NOMO-1 treated with DMSO at 0.1 percent for 48 hours (cell line): ENCODE measurements at regions not wholly inside any gene's neighbourhood (a gene's known extent, or its start where the extent isn't known, plus 50 kb on each side); places are given as distances from the start of the nearest gene placed in this dataset.

Experiments
- DNase-seq: peaks from one replicate; lab custom pipeline; 2025; ENCODE audit not compliant: unreplicated experiment; lab: John Stamatoyannopoulos, UW

DNA sequence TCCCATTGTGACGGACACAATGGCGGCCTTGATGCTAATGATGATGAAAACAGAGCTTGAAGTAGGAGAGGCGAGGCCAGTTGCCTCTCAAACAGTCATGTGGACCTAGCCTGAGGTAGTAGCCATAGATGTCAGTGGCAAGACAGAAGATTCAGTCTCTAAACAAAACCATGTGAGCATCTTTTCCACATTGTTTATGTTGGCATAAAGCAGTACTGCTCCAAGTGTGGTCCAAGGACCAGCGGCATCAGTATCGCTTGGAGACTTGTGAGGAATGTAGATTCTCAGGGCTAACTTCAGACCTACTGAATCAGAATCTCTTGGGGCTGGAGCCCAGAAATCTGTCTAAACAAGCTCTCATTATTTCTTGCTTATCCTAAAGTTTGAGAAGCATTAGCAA, 312.8 kb upstream of the JAG1 start:
- no peak for DNase-seq

DNA sequence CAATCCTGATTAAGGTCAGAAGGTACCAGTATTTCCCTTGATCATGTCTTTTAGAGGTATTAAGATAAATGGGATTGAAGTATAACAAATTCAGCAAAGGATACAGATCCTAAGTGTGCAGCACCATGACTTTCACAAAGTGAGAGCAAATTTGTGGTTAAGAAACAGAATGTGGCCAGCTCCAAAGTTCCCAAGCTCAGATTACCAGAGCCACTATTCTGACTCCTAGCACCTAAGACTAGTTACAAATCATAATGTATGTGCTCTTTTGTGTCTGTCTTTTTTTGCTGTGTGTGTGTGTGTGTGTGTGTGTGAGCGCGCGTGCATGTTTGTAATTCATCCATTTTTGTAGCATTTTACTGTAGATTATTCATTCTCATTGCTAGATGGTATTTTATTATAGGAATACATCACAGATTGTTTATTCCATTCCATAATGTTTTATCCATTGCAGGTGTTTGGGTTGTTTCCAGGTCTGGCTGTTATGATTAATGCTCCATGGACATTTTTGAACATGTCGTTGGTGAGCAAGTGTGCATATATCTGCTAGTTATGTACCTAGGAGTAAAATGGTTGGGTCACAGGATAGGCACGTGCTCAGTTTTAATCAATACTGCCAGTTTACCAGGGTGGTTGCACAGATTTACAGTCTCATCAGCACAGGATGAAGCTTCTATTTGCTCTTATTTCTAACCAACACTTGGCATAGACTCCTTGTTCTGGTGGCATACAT, 314.0 kb upstream of the JAG1 start:
- DNase-seq, result no peak

DNA sequence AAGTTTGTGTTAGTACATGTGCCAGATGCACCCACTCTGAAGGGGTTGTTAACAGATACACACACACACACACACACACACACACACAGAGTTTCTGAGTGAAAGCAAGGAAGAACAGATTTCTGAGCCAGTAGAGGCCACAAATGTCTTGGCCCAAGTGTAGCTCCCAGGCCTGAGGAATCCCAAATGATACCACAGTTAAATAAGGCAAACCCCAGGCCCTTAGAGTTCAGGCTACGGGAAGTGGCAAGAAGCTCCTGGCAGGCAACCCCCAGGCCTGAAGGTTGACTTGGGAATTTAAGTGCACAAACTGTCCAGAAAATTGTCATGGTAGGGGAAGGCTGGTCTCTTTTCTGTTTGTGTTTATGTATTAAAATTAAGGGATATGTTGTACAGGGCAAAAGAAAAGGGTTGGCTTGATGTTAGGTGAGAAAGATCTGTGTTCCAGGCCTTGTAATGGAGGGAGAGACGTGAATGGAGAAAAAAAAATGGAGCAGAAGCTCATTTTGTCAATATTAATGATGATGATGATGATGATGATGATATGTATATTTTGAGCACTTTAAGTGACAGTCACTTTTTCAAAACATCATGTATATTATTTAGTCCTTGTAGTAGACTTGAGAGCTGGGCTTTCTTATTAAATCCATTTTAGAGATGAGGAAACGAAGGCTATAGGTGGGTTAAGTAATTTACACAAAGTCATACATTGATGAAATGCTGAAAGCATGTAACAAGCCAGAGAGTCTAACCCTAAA, 317.0 kb upstream of the JAG1 start:
- DNase-seq, result no peak

DNA sequence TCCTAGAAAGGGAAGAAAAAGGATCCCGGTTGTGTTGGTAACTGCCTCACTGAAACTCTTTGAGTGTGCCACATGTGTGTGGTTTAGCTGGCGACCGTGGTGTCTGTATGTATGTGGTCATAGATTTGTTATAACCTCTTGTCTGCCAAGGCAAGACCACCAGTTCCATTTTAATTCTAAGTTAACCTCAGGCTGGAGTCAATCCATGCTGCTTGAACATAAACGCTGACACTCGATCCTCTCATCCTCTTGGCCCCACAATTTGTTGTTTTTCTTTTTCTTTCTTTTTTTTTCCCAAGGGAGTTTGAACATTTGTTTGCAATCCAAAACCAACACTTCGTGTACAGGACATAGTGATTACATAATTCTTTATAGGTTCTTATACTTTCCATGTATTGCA, 318.9 kb upstream of the JAG1 start:
- DNase-seq, result no peak

DNA sequence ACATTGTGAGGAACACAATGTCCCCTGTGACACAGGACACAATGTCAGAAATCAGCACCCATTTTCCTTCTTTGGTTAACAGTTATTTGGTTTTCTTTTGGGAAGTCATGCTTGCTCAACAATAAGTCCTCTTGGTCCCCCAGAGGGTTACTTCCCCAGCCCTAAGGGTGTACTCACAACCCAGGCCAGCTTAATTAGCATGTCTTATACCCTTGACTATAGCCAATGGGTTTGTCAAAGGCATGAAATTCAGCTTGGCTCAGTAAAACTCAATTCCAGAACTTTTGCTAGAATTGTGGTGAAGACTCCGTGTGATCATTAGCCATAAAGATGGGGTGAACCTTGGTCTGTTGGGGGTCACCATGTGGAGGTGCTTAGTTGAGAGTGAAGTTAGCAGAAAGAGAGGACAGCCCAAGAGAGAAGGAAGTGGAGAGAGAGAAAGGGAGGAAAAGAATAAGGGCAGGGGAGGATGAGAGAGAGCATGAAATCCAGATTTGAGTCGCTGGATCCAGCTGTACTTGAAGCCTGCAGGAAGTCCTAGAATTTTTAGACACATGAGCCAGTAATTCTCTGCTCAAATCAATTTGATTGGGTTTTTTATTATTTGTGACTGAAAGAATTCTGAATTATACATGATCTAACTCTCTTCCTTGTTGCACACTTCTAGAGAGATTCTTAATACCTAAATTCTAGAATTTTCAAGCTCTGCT, 321.3 kb upstream of the JAG1 start:
- DNase-seq, result no peak

DNA sequence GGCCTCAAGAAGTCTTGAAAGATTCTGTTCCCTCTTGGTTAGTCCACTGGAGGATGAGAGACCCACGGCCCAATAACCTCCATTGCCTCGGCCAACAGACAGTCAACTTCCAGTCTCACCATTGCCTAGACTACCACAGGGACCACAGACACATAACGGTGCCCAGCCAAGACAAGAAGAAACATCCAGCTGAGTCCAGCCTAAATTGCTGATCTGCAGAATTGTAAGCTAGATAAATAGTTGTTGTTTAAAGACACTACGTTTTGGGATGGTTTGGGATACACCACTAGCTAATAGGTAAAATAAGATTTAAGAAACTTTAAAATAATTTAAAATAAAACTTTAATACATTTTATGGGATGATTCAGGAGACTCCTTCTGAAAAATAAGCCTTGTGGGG, 324.7 kb upstream of the JAG1 start:
- DNase-seq, result no peak

DNA sequence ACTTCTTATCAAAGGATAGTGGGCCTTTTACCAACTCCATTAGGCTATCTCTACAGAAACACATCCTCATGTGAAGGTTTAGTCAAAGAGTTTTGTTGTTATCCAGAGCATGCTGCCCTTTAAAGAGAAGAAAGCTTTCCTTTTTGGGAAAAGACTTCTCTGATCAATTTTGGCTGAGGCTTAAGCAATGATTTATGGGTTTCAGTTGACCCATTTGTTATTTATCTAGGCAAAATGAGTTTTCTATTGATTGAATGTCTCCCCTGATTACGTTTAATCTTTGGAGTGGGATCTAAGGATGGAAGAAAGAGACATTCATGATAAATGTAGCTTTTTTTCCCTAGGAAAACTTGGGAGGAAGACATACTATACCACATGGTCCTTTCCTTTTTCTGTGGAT, 326.6 kb upstream of the JAG1 start:
- DNase-seq, result no peak

DNA sequence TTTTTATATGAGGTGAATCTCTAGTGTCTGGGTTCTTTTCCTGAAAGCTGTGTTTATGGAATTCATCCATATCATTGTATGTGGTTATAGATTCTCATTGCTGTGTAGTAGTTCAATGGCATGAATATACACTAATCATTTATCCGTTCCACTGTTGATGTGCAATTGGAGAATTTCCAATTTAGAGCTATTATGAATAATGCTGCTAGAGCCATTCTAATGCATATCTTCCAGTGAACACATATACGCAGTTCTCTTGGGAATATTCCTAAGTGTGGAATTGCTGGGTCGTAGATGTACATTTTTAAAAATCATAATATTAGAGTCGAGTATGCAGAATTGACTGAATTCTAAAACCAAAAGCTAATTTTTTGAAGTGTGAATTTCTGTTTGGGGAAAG, 327.5 kb upstream of the JAG1 start:
- no peak for DNase-seq

DNA sequence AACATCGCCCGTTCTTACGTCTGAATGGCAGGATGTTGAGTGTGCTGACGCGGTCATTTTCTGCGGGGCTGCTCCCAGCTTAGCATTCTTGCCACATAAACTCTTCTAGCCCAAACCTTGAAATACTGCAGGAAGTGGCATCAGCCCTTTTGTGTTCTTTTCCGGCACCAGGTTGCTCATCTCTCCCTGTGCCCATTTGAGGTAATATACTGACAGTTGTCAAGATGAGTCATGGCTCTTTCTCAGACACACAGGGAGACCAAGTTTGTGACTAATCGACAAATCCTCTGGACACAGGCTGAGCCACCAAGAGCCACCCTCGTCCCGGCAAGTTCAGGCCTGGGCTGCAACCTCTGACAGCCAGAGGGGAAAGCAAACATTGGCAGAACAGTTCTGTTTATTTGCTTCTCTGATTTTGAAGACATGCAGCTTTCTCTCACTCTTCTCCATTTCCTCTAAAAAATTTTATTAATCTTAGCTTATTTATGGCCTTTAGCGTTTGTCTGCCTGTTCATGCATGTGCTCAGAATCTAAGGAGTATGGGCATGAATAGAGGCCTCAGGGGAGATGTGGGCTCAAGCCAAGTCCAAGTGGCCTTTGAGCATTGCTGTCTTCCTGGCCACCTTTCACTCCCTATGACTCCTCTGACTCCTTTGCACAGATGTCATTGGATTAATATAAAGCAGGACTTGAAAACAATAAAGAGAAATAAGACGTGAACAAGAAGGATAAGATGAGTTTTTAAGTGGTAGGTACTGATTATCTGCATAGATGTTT, 328.2 kb upstream of the JAG1 start:
- DNase-seq, result peak; percentile 63

DNA sequence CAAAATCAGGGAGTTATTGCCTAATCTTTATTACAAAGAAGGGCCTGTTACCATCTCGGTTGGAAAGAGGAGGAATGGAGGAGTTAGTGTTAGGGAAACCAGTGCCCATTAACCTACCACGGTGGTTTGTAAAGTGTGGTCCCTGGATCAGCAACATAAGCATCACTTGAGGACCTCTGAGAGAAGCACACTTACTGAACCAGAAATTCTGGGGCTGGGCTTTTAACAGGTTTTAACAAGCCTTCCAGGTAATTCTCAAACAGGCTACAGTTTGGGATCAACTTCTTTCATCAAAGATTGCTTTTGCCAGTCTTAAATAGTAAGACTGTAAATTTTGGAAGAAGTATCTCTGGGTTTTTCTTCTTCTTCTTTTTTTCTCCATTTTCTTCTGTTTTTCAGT, 329.5 kb upstream of the JAG1 start:
- DNase-seq, result no peak

DNA sequence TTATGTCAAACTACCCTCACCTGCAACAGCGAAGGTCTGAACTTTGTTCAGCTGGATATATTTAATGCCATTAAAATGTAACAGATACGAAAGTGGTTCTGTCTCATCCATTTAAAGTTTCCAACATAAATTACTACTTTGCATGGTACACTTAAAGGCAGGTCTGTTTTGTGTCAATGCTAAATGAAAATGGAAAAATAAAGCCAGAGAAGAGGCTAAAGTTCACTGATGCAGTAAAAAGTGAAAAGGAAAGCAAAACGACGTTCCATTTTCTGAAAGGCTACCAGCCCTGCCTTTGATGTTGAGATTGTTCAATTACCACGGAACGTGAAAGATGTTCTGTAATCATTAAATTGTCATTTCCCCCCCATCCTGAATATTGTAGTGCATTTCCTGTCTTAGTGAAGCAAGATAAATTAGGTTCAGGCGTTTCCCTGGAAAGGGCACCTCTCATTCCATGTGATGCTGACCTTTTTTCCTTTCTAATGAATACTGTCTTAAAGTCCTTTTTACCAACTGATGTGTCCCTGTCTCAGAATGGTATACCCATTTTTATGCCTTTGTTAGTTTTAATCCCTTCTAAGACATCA, 334.7 kb upstream of the JAG1 start:
- no peak for DNase-seq

DNA sequence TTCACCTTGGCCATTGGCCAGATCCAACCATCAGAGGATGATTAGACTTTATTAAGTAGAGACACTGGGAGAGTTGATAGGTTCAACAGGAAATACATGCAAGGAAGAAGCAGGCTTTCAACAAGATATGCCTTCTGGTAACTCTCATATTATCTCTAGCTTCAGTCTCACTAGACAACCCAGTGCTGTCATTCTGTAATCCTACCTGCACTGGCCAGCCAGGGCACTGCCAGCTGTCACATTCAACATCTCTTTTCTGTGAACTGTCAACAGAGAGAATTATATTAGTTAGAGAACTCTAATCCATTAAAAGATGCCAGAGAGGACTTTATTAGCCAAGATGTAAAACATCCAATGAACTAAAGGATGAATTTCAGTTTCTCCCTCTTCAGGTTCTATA, 337.9 kb upstream of the JAG1 start:
- no peak for DNase-seq

DNA sequence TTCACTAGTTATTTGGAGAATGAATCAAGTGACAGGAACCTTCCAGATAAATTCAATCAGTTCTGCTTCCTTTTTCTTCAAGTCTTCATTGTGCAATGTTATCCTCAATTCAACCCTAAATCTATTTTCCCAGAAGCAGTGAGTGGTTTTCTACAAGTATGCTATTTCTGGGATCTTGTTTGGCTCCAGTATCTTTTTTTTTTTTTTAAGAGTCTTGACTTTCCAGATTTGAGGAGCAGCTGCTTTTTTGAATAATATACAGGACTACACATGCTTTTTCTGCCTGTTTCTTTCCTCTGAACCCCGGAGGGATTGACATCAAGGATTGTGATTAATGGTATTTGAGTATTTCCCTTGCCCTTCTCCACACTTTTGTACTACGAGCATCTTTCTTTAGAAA, 339.2 kb upstream of the JAG1 start:
- DNase-seq, result no peak

DNA sequence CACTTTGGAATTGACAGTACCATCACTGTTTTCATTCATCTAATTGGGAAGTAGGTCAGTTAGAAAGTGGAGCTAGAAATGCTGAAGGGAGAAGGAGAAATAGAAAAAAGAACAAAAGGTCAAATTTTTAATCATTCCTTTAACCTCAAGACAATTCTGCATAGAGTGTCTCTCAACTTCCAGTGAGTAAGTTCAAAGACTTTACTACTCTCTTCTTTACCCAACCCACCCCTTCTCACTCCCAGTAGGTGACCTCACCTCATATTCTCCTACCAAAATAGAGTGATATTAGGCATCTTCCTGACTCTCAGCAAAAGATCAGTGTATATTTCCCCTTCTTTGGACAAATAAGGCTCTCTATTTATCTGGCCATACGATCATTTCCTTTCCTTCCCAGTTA, 340.0 kb upstream of the JAG1 start:
- DNase-seq, result no peak

DNA sequence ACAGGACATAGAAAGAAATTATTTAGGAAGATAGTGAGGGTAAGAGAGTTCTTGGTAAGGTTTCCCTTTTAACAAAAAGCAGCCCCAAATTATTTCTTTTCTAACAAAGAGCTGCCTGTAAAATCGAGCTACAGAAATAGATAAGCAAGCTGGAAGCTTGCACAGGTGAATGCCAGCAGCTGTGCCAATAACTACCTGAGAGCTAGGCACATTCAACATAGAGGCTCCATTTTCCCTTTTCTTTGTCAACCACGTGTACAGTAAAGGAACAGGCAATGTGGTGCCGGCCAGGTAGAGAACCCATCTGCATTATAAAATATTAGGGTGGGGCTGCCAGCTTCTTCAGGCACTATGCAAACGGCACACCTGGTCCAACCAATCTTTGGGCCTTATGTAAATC, 341.6 kb upstream of the JAG1 start:
- no peak for DNase-seq

DNA sequence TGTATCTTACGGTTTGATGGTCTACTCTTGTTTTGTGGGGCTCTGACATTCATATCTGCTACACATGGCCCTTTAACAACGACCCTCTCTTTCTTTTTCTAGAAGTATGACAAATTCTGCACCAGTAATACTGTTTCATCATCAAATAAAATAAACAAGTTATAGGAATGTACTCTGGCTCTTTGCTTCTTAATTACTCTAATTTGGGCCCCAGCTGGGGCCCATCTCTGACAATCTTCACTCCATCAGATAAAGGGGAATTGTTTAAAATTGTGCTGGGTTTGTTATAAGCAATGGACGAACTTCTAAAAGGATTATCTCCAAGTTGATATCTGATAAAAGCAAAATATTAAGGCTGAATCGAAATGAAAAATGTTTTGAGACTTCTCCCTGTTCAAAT, 343.6 kb upstream of the JAG1 start:
- no peak for DNase-seq

DNA sequence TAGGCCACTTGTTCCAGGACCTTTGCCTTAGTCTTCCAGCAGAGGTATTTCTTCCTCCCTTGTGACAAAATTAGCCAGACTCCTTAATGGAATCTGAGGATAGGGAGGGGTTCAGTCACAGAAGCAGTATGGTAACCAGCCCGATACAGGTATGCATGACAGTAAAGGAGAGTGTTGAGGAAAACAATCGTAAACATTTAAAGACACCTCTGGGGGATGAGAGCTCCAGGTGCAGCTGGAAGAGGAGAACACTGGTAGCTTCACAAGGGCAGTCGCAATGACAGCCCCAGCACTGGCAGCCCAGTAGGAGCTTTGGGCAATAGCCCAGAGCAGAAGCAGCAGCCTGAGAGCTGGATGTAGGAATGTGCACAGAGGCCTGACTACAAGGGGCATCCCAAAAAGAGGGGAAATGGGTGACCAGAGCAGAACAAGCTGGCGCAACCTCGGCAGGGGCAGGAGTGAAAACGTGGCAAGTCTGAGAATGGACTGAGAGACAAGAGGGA, 344.9 kb upstream of the JAG1 start:
- no peak for DNase-seq

DNA sequence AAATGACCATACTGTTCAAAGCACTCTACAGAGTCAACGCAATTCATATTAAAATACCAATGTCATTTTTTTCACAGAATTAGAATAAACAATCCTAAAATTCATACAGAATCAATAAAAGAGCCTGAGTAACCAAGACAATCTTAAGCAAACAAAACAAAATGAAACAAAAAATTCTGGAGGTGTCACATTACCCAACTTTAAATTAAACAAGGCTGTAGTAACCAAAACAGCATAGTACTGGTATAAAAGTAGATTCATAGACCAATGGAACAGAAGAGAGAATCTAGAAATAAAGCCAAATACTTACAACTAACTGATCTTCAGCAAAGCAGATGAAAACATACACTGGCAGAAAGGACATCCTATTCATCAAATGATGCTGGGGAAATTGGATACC, 346.9 kb upstream of the JAG1 start:
- DNase-seq, result no peak

DNA sequence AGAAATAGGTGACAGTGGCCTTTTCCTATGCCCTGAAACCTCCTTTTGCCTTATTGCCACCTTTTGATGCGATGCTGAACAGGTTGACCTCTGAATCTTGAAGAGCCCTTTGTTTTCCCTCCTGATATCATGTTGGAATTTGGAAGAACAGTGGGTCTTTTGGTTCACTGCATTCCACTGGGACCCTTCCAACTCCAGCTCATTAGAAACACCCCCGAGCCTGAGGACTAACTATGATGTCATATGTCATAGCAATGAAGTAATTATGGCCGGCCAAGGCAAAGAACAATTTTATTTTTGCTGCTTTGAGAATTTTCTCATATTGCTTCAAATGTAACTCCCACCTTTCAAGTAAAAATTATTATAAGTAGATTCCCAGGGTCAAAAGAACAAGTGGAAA, 353.4 kb upstream of the JAG1 start:
- no peak for DNase-seq

DNA sequence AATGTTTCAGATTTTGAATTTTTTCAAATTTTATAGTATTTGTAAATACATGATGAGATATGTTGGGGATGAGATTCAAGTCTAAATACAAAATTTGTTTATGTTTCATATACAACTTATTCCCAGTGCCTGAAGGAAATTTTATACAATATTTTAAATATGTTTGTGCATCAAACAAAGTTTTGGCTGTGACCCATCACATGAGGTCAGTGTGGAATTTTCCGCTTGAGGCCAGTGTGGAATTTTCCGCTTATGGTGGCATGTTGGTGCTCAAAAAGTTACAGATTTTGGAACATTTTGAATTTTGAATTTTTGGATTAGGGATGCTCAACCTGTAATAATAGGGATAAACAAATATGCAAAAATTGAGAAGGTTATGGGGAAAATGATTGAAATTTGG, 356.6 kb upstream of the JAG1 start:
- DNase-seq, result no peak

DNA sequence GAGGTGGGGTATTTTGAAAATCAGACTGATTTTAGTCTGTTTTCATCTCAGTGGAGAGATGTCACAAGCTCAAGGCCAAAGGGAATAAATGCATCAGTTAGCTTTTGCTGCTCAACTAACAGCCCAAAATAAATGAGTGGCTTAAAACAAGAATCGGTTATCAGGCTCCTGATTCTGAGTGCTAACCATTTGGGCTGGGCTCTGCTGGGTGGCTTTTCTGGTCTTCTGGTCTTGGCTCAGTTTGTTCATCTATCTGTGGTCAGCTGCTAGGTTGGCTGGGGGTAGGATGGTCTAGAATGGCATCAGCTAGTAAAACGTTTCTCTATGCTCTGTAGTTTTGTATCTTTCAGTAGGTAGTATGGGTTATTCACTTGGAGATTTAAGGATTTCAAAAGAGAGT, 357.5 kb upstream of the JAG1 start:
- no peak for DNase-seq
